ENCODE measurements at regions not wholly inside any gene's neighbourhood (a gene's known extent, or its start where the extent isn't known, plus 50 kb on each side); places are given as distances from the start of the nearest gene placed in this dataset.

DNA sequence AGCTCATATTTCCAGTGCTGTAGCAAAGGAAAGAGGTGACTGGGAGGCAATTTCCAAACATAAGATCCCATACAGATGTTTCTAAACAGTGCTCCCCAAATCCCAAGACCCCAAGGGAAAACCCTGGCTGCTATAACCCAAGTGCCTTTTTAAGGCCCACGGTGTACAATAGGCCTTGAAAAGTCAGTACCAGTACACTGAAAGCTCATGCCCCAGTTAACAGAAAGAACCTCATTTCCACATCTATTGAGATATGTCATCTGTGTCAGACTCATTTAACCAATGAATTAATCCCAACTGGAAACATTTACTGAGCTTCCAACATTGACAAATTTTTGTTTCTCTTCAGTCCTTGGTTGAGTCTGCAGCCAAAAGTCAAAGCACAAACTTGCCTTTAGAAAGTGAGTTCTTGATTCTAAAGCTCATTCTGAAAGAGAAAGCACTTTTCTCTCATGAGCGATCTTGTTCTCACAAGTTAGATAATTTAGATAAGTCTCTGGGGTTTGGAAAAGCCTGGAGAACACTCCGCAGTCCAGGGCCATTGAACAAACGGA lies 239.8 kb upstream of the ARHGAP20 start:
- TF ChIP-seq, protein P1, sequence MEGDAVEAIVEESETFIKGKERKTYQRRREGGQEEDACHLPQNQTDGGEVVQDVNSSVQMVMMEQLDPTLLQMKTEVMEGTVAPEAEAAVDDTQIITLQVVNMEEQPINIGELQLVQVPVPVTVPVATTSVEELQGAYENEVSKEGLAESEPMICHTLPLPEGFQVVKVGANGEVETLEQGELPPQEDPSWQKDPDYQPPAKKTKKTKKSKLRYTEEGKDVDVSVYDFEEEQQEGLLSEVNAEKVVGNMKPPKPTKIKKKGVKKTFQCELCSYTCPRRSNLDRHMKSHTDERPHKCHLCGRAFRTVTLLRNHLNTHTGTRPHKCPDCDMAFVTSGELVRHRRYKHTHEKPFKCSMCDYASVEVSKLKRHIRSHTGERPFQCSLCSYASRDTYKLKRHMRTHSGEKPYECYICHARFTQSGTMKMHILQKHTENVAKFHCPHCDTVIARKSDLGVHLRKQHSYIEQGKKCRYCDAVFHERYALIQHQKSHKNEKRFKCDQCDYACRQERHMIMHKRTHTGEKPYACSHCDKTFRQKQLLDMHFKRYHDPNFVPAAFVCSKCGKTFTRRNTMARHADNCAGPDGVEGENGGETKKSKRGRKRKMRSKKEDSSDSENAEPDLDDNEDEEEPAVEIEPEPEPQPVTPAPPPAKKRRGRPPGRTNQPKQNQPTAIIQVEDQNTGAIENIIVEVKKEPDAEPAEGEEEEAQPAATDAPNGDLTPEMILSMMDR (IDR thresholded peaks at IDR 0.05): no peak
- TF ChIP-seq POLR2A (IDR thresholded peaks at IDR 0.05) (no peak), EP300 (IDR thresholded peaks at IDR 0.05) (no peak)

Data from suprapubic skin (tissue), 3 donors.